Erythroblast (primary cell): ENCODE measurements at regions not wholly inside any gene's neighbourhood (a gene's known extent, or its start where the extent isn't known, plus 50 kb on each side); places are given as distances from the start of the nearest gene placed in this dataset.

Experiments
- GATA1 ChIP-seq: IDR thresholded peaks from 2 replicates; pipeline ENCODE4 v1.6.1; 2011; ENCODE audit warnings: low read depth, mild to moderate bottlenecking, control low read depth, low read length, moderate library complexity
- POLR2A ChIP-seq: IDR thresholded peaks from 2 replicates; pipeline ENCODE4 v1.6.1; 2011; ENCODE audit warnings: mild to moderate bottlenecking, low read length

DNA sequence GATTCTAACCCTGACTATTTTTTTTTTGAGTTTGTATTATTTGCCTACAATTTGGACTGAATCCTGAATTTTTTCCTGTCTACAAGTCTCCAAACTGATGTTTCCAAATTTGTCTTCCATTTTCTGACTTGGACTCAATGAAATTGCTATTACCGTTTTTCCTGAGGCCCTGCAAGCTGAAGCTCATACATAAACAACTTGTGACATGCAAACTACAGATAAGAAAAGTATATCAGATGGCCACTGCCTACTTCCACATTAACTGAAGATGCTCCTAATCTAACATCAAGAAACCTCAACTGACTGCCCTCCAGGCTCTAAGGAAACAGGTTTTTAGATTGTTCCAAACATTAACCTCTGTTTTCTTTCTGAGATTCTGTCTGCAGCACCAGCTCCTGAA is 51.1 kb upstream of the KLHDC7A start:
- TF ChIP-seq GATA1 (no peak), POLR2A (no peak)
